ENCODE measurements at regions not wholly inside any gene's neighbourhood (a gene's known extent, or its start where the extent isn't known, plus 50 kb on each side); places are given as distances from the start of the nearest gene placed in this dataset.

DNA sequence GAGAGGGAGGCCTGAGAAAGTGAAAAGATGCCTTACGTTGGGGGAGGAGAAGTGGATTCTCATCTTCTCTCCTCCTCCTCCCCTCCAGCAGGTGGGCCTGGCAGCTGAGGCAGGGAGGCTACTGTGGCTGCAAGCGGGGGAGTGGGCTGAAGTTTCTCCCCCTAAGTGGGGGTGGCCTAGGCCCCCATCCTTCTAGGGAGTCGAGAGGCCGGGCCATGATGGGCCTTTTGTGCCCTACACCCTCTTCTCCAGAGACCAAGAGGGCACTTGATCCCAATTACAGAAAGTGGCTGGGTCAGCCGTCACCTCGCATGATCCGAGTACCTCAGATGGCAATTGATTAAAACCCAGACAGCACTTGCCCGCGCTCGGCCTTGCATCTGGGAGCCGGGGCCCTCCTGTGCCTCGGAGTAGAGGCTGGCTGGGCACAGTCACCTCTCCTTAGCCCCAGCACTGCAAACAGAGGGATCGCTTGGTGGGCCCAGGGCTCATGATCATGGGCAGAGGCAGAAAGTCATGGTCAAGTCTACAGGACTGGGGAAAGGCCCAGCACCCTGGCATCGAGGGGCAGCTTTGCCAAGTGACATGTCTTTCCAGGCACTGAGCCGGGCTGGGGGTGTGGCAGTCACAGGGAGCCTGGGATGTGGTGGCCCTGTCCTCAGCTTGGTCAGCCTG is 78.3 kb downstream of the IRX5 start:
- intact Hi-C loops (cut with DNase I) = no loop called here
- Histone ChIP-seq H3K4me3 (no peak overlapping the region), H3K27me3 (no peaks in the 10 kb centered on the region), H3K27ac (no peak overlapping the region), H3K9me3 (no peaks in the 10 kb centered on the region), H3K4me1 (no peaks in the 10 kb centered on the region), H3K9ac (ENCODE audit: low read depth in 2 of 2, low read length in 2 of 2) (no peak overlapping the region), H3K36me3 (no peaks in the 10 kb centered on the region)
- TF ChIP-seq, protein P1, sequence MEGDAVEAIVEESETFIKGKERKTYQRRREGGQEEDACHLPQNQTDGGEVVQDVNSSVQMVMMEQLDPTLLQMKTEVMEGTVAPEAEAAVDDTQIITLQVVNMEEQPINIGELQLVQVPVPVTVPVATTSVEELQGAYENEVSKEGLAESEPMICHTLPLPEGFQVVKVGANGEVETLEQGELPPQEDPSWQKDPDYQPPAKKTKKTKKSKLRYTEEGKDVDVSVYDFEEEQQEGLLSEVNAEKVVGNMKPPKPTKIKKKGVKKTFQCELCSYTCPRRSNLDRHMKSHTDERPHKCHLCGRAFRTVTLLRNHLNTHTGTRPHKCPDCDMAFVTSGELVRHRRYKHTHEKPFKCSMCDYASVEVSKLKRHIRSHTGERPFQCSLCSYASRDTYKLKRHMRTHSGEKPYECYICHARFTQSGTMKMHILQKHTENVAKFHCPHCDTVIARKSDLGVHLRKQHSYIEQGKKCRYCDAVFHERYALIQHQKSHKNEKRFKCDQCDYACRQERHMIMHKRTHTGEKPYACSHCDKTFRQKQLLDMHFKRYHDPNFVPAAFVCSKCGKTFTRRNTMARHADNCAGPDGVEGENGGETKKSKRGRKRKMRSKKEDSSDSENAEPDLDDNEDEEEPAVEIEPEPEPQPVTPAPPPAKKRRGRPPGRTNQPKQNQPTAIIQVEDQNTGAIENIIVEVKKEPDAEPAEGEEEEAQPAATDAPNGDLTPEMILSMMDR (IDR thresholded peaks at IDR 0.05) = no peak
- no peak for DNase-seq

DNA sequence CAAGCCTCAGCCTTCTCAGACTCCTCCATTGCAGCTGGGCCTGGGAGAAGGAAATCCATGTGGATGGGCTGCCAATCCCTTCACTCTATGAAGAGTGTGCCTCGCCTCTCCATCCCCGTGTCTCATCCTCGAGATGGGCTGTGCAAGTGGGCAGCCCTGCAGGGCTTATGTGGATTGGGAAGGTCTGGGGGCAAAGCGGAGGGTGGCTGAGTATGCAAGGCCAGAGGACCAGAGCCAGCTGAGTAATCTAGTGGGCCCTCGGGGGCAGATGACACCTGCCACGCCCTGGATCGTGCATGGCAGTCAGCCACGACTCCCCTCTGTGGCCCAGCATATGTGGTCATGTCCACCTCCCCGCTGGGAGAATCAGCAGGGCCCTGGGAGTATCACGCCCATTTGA is 78.9 kb downstream of the IRX5 start:
- Histone ChIP-seq H3K4me3 (no peak overlapping the region), H3K27ac (no peak overlapping the region), H3K9ac (ENCODE audit: low read depth in 2 of 2, low read length in 2 of 2) (no peak overlapping the region), H3K9me3 (no peaks in the 10 kb centered on the region), H3K36me3 (no peaks in the 10 kb centered on the region), H3K4me1 (no peaks in the 10 kb centered on the region), H3K27me3 (no peaks in the 10 kb centered on the region)
- intact Hi-C loops (cut with DNase I) = no loop called here
- TF ChIP-seq, protein P1 (IDR thresholded peaks at IDR 0.05) = no peak
- no peak for DNase-seq

DNA sequence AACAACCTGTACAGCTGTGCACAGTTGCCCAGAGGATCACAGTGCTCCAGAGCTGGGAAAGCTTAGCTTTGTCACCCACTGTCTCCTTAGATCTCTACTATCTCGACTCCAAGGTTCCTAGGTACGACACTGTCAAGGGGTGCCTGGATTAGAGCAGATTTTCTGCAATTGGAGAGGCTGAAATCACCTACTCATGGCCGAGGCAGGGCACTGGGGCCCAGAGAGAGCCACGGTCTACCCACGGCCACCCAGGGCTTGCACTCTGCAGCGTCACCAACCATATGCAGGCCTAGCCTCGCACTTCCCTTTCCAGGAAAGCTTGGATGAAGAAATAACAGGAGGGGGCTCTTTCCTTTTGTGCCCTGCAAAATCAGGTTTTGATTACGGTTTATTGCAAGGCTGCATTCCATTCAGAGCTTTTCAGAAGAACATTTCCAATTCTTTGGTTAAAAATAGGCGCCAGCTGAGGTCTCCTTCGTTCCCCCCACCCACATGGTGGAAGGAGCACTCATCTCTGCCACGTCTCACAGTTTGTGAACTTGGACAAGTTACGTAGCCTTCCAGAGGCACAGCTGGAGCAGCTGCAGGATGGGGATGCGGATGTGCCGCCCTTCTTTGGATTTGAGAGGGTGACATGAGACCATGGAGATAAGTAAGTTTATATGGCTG is 80.0 kb downstream of the IRX5 start:
- H3K36me3 ChIP-seq = no peaks in the 10 kb centered on the region
- no peaks in the 10 kb centered on the region for H3K27me3 ChIP-seq
- TF ChIP-seq, protein P1 (IDR thresholded peaks at IDR 0.05) = no peak
- H3K9me3 ChIP-seq = no peaks in the 10 kb centered on the region
- no peak overlapping the region for H3K9ac ChIP-seq (ENCODE audit: low read depth in 2 of 2, low read length in 2 of 2)
- no peaks in the 10 kb centered on the region for H3K4me1 ChIP-seq
- intact Hi-C loops (cut with DNase I) = no loop called here
- H3K4me3 ChIP-seq = no peak overlapping the region
- H3K27ac ChIP-seq = no peak overlapping the region
- DNase-seq = no peak

DNA sequence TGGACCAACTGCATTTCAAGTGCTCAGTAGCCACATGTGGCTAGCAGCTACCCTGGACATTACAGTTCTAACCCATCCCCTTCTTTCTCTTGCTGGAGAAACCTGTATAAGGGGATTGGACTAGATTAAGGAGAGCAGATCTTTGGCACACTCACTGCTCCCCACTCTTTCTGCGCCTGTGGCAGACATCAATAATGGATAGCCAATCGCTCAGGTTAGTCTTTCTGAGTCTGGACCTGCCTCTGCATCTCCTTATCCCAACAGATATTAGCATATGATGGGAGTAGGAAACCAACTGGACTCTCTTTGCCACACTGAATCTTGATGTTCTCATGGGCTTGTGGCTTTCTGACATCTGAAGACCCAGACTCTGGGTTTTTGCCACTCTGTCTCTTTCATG is 81.7 kb downstream of the IRX5 start:
- Histone ChIP-seq H3K9ac (ENCODE audit: low read depth in 2 of 2, low read length in 2 of 2) (no peak overlapping the region), H3K4me3 (no peak overlapping the region), H3K4me1 (no peaks in the 10 kb centered on the region), H3K9me3 (no peaks in the 10 kb centered on the region), H3K36me3 (no peaks in the 10 kb centered on the region), H3K27ac (no peak overlapping the region), H3K27me3 (no peaks in the 10 kb centered on the region)
- TF ChIP-seq, protein P1 (IDR thresholded peaks at IDR 0.05) = no peak
- no peak for DNase-seq
- intact Hi-C loops (cut with DNase I) = no loop called here

DNA sequence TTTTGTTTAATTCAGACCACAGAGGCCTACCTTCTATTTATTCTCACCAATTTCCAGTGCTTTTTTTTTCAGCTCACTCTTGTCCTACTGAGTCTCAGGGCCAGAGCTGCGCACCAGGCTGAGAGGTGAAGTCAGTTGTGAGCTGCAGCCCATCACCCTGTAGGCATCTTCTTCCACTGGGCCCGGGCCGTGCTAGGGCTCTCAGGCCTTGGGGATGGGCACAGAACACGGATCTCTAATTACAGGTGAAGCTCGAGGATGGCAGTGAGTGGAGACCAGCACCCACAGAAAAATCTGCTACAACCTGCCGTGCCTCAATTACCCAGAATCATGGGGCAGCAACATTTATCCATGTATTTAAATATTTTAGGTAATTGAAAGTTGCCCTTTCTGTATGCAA is 82.1 kb downstream of the IRX5 start:
- TF ChIP-seq, protein P1 (IDR thresholded peaks at IDR 0.05) = no peak
- Histone ChIP-seq H3K9me3 (no peaks in the 10 kb centered on the region), H3K27ac (no peak overlapping the region), H3K36me3 (no peaks in the 10 kb centered on the region), H3K4me1 (no peaks in the 10 kb centered on the region), H3K9ac (ENCODE audit: low read depth in 2 of 2, low read length in 2 of 2) (no peak overlapping the region), H3K4me3 (no peak overlapping the region), H3K27me3 (no peaks in the 10 kb centered on the region)
- intact Hi-C loops (cut with DNase I) = no loop called here
- DNase-seq = no peak
